K562 (cell line): ENCODE measurements at regions not wholly inside any gene's neighbourhood (a gene's known extent, or its start where the extent isn't known, plus 50 kb on each side); places are given as distances from the start of the nearest gene placed in this dataset.

ENCODE experiments used
- ATF3 ChIP-seq, 2 experiments: fragments of 450-650 bp in 1 of 2; sonication (generic) in 1 of 2; formaldehyde crosslinking in 1 of 2; IDR thresholded peaks in 1 of 2; conservative IDR thresholded peaks in 1 of 2; 2 replicates each; pipeline versions ENCODE4 v1.6.1 to v1.8.1; 2016 to 2023; ENCODE audit warnings: mild to moderate bottlenecking in 2 of 2, moderate library complexity in 2 of 2, inconsistent platforms in 1 of 2, missing genetic modification reagents in 1 of 2
- BCOR ChIP-seq: fragments of 450-650 bp; IDR thresholded peaks from 2 replicates; pipeline ENCODE4 v1.6.1; 2016
- EHMT2 ChIP-seq: fragments of 450-650 bp; IDR thresholded peaks from 2 replicates; pipeline ENCODE4 v1.6.1; 2018; ENCODE audit warnings: antibody characterized with exemption
- GATAD2B ChIP-seq: fragments of 450-650 bp; IDR thresholded peaks from 2 replicates; pipeline ENCODE4 v1.6.1; 2017; ENCODE audit warnings: mild to moderate bottlenecking, borderline replicate concordance
- JUND ChIP-seq, 2 experiments: IDR thresholded peaks; 2 replicates in 1 of 2; 3 replicates in 1 of 2; pipeline ENCODE4 v1.6.1; 2011; ENCODE audit warnings: borderline replicate concordance in 2 of 2, low read depth in 2 of 2, low read length in 2 of 2, improper control_type of control experiment in 1 of 2, missing biosample characterization in 1 of 2, missing genetic modification characterization in 1 of 2, missing genetic modification reagents in 1 of 2
- MEIS2 ChIP-seq: fragments of 450-650 bp; IDR thresholded peaks from 2 replicates; pipeline ENCODE4 v1.6.1; 2014; ENCODE audit warnings: mild to moderate bottlenecking; ENCODE audit not compliant: partially characterized antibody
- NFYB ChIP-seq: IDR thresholded peaks from 2 replicates; pipeline ENCODE4 v1.6.1; 2011; ENCODE audit warnings: mild to moderate bottlenecking, moderate library complexity; ENCODE audit not compliant: insufficient read length; ENCODE audit errors: extremely low read depth
- RAD21 ChIP-seq, 2 experiments: fragments of 250-450 bp in 1 of 2; fragments of 450-650 bp in 1 of 2; sonication (Bioruptor Pico) in 1 of 2; formaldehyde crosslinking in 1 of 2; IDR thresholded peaks in 1 of 2; conservative IDR thresholded peaks in 1 of 2; 2 replicates each; pipeline versions ENCODE4 v1.4.0 to v1.8.0; 2020 to 2022; ENCODE audit warnings: mild to moderate bottlenecking in 2 of 2, moderate library complexity in 1 of 2
- SMARCA4 ChIP-seq: fragments of 450-650 bp; IDR thresholded peaks from 2 replicates; pipeline ENCODE4 v1.6.1; 2016
- TOE1 ChIP-seq, 2 experiments: fragments of 450-650 bp in 1 of 2; sonication (generic) in 1 of 2; formaldehyde crosslinking in 1 of 2; IDR thresholded peaks; 2 replicates each; pipeline versions ENCODE4 v1.7.1 to v1.8.0; 2016 to 2022; ENCODE audit warnings: borderline replicate concordance in 2 of 2, mild to moderate bottlenecking in 2 of 2, antibody characterized with exemption in 1 of 2, inconsistent platforms in 1 of 2, low read depth in 1 of 2, missing genetic modification reagents in 1 of 2, moderate library complexity in 1 of 2
- XRCC3 ChIP-seq: fragments of 450-650 bp; IDR thresholded peaks from 2 replicates; pipeline ENCODE4 v1.6.1; 2017; ENCODE audit warnings: mild to moderate bottlenecking, moderate library complexity
- ZFX ChIP-seq: sonication (generic); formaldehyde crosslinking; IDR thresholded peaks from 2 replicates; pipeline ENCODE4 v1.8.0; 2022; ENCODE audit warnings: mild to moderate bottlenecking, missing genetic modification reagents, moderate library complexity
- ZHX1 ChIP-seq: fragments of 150-350 bp; conservative IDR thresholded peaks from 2 replicates; pipeline ENCODE4 v1.6.1; 2014; ENCODE audit warnings: low read length
- ZNF75A ChIP-seq: fragments of 450-650 bp; formaldehyde crosslinking; IDR thresholded peaks from 2 replicates; pipeline ENCODE4 v1.4.0; 2020; ENCODE audit warnings: mild to moderate bottlenecking
- ZNF830 ChIP-seq: fragments of 250-450 bp; sonication (Bioruptor Pico); IDR thresholded peaks from 2 replicates; pipeline ENCODE4 v1.5.0; 2021; ENCODE audit warnings: mild to moderate bottlenecking
- TF ChIP-seq, protein P1 (sequence below): fragments of 250-450 bp; sonication (Bioruptor Pico); IDR thresholded peaks from 2 replicates; pipeline ENCODE4 v1.5.0; 2022; ENCODE audit warnings: mild to moderate bottlenecking
- TF ChIP-seq, protein P2 (sequence below): fragments of 450-650 bp; IDR thresholded peaks from 2 replicates; pipeline ENCODE4 v1.6.1; 2016; ENCODE audit warnings: borderline replicate concordance

- TF ChIP-seq, protein P1, sequence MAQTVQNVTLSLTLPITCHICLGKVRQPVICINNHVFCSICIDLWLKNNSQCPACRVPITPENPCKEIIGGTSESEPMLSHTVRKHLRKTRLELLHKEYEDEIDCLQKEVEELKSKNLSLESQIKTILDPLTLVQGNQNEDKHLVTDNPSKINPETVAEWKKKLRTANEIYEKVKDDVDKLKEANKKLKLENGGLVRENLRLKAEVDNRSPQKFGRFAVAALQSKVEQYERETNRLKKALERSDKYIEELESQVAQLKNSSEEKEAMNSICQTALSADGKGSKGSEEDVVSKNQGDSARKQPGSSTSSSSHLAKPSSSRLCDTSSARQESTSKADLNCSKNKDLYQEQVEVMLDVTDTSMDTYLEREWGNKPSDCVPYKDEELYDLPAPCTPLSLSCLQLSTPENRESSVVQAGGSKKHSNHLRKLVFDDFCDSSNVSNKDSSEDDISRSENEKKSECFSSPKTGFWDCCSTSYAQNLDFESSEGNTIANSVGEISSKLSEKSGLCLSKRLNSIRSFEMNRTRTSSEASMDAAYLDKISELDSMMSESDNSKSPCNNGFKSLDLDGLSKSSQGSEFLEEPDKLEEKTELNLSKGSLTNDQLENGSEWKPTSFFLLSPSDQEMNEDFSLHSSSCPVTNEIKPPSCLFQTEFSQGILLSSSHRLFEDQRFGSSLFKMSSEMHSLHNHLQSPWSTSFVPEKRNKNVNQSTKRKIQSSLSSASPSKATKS (CRISPR knock-in tag): no peak
- TF ChIP-seq BCOR (no peak), EHMT2 (no peak), SMARCA4 (peak; percentile 40; the same call in 1 of the 2 replicates), MEIS2 (peak; percentile 78), RAD21 (CRISPR knock-in tag; conservative IDR thresholded peaks at IDR 0.05 in 1 of 2, IDR thresholded peaks at IDR 0.05 in 1 of 2) (no peak), XRCC3 (no peak), ZNF830 (no peak), GATAD2B (no peak), ZHX1 (no peak), TOE1 (IDR thresholded peaks at IDR 0.05; ENCODE audit: borderline replicate concordance) (no peak), TOE1 (CRISPR knock-in tag; IDR thresholded peaks at IDR 0.05; ENCODE audit: borderline replicate concordance, low read depth) (no peak), ZFX (CRISPR knock-in tag) (no peak), JUND (IDR thresholded peaks at IDR 0.05; ENCODE audit: borderline replicate concordance, low read depth, low read length) (peak; percentile 52; the same call in 1 of the 2 replicates), JUND (tag; IDR thresholded peaks at IDR 0.05; ENCODE audit: borderline replicate concordance, low read depth, low read length) (no peak), NFYB (no peak), ATF3 (IDR thresholded peaks at IDR 0.05) (peak; percentile 56; the same call in 1 of the 2 replicates), ATF3 (CRISPR knock-in tag; conservative IDR thresholded peaks at IDR 0.05) (no peak), ZNF75A (CRISPR knock-in tag) (no peak)
- TF ChIP-seq, protein P2, sequence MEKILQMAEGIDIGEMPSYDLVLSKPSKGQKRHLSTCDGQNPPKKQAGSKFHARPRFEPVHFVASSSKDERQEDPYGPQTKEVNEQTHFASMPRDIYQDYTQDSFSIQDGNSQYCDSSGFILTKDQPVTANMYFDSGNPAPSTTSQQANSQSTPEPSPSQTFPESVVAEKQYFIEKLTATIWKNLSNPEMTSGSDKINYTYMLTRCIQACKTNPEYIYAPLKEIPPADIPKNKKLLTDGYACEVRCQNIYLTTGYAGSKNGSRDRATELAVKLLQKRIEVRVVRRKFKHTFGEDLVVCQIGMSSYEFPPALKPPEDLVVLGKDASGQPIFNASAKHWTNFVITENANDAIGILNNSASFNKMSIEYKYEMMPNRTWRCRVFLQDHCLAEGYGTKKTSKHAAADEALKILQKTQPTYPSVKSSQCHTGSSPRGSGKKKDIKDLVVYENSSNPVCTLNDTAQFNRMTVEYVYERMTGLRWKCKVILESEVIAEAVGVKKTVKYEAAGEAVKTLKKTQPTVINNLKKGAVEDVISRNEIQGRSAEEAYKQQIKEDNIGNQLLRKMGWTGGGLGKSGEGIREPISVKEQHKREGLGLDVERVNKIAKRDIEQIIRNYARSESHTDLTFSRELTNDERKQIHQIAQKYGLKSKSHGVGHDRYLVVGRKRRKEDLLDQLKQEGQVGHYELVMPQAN: no peak
Observed at GRCh38 chr1:25096307-25097150, 135.8 kb downstream of the SYF2 start (continued).
